NCI-H187 treated with DMSO at 0.1 percent for 48 hours (cell line): ENCODE measurements at regions not wholly inside any gene's neighbourhood (a gene's known extent, or its start where the extent isn't known, plus 50 kb on each side); places are given as distances from the start of the nearest gene placed in this dataset.
"Not testable (repeated sequence)": the region's sequence is repeated elsewhere in the genome, so short reads cannot be mapped to it uniquely, and the experiment has no call there.

Experiments
- DNase-seq: peaks from one replicate; lab custom pipeline; 2025; lab: John Stamatoyannopoulos, UW

DNA sequence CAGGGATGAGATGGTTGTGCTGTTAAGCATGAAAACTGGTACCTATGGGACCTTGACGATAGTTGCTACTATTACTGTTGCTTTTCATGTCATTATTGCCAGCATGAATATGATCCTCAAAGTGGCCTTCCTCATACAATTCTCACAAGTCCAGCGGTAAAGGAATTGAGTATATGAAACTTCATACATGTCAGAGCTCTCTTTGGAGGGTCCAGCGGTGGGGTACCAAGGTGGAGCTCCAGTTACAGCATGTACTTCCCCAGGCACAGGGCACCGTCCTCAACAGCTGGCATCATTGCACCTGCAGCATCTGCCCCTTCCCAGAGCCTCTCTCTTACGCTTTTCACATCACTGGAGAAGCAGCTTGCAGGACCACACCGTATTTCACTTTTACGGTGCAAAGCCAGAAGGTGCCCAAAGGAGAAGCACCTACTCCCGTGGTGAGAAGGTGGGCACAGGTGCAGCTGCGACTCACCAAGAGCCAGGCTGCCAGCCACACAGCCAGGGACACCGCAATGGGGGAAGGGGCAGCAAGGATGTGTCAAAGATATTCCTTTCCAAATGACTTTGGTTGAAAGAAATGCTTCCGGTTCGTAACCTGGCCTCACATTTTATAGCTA lies 166.4 kb upstream of the IRF2BP2 start:
- DNase-seq = no peak

DNA sequence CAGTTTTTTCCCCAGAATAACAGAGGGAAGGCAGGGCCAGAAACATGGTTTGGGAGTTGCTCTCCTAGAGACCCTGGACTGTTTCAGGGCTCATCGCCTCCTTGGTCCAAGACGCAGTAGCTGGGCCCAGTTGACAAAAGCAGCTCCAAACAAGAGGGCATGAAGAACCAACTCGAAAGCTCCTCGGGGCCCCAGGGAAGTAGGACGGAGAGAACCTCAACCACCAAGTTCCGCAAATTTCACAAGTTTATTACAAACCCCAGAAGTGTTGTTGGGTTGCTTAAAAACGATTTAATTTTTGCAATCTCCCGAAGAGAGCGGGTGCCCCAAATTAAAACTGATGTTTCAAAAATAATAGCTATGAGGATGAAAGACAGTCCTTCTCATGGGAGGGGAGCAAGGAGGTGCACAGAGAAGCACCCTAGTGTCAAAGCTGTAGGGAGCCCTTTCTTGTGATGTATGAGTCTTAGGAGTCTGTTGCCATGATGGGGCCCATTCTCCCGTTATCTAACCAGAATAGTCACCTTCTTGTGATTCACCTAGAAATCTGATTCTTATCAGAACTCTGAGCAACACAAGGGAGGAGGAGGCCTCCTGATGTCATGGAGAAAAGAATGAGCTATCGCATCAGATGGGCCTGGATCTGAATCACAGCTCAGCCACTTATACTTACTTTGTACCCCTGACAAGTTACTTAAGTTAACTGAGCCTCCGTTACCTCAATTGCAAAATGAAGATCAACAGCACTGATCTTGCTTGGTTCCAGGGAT lies 165.7 kb upstream of the IRF2BP2 start:
- no peak for DNase-seq

DNA sequence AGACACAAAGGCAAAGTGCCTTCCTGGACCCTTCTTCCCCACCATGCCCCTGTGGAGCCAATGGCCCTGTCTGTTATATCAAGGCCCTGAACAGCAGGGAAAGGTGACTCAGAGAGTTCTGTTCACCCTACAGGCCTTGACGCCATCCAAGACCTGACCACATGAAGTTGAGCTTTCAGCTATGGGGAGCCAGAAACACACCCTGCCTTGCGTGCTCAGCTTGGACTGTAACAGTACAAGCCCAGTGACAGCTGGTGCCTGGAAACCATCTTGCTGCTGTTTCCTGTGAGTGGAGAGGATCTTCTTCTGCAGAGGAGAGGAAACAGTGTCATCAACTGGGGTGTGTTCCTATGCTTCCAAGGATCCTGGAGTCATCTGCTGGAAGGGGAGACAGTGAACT lies 165.0 kb upstream of the IRF2BP2 start:
- DNase-seq = no peak

DNA sequence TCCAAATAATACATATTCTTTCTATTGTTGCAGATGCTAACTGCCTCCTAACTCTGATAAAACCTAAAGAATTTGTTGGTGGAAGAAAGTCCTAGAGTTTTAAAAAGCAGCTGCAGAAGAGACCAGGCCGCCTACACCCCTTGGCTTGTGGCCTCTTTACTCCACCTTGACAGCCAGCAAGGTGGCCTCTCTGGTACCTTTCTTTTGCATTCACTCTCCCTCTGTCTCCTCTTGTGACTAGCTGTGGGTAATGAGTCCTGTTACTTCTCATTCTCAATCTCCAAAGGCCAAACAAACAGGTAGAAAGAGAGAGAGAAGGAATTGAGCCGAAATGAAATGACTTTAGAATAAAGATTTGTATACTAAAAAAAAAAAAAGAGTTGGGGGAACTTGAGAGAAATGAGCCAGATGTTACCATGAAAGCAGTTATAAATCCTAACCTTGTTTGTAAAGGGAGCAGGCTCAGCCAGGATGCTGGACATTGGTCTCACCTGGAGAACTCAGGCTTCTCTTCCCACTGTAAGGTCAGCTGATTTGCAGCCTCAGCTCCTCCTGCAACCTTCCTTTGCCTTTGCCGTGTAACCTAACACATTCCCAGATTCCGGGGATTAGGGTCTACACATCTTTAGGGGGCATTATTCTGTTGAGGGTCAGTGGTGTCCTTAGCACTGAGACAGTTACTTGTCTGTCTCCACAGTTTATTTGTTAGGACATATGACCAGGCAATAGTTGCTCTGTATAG lies 164.1 kb upstream of the IRF2BP2 start:
- DNase-seq = no peak

DNA sequence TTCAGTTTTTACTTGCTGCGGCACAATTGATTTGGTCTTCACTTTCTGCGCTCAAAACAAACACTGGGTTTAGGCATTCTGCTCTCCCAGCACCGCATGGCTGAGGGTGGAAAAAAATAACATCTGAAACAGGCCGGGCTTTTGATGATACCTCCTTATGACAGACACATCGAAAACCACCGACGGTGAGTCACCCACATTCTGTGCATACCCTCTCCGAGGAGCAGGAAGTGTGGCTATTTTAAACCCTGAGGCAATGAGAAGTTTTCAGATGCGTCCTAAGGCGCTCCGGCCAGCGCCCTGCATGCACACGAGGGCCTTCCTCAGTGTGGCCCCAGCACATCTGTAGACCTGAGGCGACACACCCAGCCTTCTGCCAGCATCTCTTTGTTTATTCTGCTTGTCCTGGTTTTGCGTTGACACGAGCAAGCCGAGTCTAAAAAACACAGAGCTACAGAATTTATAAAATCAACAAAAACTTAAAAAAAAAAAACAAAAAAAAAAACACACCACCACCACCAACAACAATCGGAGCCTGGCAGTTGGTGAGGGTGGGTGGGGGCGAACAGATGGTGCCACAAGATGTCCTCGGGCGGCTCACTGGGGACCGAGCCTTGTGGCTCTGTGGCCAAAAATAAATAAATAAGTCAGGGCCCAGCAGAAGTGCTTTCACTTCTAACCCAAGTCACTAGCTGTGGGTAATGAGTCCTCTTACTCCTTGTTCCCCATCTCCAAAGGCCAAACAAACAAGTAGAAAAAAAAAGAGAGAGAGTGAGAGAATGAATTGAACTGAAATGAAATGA lies 162.6 kb upstream of the IRF2BP2 start:
- no peak for DNase-seq

DNA sequence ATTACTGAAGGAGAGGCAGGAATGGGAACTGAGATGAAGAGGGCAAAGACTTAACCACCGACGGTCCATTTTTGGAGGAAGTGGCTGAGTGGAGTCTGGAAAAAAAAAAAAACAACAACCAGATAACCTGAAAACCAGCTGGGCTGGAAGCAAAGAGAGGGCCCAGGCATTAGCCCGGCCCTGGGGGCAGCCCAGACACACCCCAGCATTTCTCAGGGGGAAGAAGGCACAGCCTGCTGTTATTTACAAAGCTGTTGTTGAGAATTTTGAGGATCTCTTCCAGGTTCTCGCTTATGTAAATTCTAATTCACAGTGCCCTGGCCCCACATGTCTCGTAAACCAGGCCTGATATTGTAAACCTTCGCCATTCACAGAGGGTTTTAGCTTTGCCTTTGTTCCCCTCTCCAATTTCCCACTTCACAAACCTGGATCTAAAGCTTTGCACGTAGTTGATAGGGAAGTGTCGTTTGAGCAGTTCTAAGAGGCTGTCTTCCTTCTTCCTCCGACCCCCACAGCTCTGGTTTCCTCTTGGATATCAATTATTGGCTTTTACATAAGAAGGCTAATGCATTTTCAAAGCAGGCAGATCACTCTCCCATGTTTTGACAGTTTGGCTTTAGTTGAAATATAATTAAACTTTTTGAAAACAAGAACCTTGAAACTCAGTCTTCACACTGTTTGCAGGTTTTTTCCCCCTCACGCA lies 161.8 kb upstream of the IRF2BP2 start:
- DNase-seq = peak; percentile 22

DNA sequence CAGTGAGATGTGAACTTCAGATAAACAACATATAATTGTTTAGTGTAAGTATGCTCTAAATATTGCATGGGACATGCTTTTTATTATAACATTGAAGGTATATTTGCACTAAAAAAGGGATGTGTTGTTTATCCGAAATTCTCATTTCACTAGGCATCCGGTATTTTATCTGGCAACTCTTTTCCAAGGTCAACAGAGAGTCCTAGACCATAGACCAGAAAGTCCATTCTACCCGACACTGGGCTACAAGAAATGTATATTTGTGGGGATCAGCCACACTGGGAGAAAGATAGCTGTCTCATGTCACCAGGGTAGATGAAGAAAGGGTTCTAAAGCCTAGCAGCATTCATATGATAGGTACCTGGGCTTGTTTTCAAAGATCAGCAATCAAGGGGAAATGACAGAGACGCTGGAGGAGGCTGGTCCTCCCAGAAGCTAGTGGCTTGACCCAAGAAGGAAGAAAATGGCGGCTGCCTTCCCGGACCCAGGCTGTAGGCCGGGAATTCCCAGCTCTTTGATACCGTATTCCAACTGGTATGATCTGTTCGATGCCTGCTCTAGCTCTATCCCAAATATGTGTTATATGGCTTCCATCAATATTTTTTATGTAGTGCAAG lies 161.1 kb upstream of the IRF2BP2 start:
- DNase-seq = no peak

DNA sequence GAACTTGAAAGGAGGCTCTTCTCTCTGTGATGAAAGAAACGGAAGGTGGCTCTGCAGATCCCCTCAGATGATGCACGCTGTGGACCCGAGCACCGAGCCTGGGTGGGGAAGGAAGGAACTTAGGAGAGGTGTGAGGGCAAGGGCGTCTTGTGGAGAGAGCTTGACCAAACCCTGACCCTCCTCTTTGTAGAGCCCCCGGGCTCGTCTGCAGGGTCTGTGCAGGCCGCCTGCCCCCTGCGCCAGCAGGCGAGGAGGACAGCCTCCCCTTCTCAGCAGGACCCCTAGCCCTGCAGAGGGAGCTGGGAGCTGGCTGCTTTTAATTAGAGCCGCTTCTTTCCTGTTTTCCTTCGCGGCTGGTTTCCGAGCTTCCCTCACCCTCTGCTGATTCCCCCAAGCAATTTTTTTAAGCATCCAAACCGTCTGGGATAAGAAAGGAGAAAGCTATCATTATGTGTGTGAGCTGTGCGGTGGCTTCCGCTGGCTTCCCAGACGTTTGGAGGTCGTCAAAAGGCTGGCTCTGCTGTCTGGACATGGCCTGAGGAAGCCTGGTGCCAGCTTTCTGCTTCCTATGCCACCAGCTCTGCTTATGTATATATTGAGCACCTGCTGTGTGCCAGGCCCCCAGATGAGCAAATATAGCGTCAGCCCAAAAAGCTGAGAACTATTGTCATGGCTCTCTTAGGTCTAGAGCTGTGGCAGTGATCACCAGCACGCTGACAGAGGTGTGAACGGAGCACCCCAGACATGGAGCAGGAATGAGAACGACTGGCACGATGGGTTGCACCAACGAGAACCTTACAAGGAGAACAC lies 160.2 kb upstream of the IRF2BP2 start:
- DNase-seq = no peak

DNA sequence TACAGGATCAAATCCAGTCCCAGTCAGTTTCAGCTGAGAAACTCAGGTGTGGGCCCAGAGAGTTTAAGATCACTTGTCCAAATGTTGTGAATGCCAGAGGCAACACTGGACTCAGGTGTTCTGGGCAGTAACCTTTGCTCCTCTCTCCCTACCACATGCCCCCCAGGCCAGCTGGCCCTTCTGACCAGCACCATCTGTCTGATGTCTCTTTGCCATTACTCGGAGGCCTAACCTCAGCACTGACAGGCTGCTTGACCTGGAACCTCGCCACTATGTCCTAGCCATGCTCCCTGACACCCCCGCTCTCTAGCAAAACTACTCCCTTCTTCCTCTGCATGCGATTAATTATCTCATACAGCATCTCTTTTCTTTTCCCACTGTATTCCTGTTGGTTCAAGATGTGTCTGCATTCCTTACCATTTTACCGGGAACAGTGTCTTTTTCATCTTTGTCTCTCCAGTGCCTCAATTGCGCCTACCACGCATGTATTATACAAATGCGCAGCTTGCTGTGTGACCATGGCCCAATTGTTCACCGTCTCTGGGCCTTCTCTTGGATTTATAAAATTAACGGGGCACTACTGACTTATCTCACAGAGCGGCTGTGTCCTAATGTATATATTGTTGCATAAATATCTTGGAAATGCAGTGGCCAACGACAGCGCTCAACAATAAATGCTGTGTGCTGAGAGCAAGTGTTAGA lies 159.5 kb upstream of the IRF2BP2 start:
- no peak for DNase-seq

DNA sequence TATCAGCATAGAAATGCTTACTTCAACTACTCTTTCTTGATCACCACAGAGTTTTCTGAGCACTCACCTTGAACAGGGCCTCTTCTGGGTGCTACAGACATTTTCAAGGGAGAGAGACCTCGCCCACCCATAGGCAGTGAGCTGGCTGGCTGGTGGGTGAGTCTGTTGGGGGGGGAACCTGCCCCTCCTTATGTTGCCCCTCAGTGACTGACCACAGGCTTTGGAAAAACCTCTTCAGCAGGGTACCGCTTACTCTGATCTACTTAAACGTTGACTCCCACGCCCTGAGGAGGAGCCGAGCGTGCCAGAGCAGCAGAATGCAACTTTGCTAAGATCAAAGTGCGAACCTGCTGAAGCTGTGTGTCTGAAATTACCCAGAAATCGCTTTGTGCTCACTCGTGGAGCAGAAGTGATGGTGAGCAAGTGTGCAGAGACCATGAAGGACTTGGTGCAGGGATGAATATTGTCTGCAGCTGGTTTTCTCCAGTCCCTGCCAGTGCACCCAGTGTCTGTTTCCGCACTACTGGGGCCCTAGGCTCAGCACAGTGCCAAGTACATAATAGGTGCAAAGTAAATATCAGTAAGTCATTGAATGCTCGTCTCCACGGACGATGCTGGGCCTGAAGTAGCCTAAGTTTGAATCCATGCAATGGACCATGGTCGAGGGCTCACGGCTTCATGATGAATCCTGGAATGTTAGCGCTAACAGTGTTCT lies 158.7 kb upstream of the IRF2BP2 start:
- DNase-seq = no peak

DNA sequence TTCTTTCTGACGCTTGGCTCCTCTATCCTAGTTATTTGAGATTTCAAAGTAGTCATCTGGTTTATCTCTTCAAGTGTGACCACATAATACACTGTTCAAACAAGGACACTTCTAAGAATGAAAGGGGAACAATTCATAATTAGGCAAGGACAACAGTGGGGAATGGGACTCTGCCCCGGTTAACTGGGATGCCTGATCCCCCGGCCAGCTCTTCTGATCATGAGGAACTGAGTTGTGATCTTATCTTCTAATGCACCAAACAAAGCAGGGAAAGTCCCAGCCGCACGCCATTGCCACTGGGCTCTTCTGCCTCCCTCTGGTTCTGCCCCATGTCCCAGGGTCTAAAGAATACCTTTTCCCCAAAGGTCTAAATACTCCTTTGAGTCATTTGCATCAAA lies 158.2 kb upstream of the IRF2BP2 start:
- DNase-seq = no peak

DNA sequence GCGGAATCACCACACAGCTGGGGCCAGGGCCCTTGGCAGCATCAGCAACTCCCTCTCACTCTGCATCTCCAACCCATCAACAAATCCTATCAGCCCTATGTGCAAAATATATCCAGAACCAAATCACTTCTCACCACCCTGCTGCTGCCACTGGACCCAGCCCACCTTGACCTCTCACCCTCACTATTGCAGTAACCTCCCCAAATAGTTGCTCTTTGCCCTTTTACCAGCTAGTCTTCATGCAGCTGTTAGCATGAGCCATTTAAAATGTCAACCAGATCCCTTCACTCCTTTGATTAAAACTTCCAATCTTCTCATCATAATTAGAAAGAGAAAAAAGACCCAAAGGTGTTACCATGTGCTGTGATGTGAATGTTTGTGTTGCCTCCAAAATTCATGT lies 155.7 kb upstream of the IRF2BP2 start:
- DNase-seq = no peak

DNA sequence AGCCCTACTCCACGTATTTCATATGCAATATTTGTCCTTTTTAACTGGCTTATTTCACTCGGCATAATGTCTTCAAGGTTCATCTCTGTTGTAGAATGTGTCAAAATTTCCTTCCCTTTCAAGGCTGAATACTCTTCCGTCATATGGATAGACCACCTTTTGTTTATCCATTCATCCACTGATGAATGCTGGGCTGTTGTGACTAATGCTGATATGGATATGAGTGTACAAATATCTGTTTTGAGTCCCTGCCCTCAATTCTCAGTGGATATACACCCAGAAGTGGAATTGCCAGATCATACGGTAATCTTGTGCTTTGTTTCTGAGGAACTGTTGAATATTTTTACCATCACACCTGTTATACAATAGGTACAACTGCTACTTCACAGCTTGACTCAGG lies 155.2 kb upstream of the IRF2BP2 start:
- DNase-seq = no peak

DNA sequence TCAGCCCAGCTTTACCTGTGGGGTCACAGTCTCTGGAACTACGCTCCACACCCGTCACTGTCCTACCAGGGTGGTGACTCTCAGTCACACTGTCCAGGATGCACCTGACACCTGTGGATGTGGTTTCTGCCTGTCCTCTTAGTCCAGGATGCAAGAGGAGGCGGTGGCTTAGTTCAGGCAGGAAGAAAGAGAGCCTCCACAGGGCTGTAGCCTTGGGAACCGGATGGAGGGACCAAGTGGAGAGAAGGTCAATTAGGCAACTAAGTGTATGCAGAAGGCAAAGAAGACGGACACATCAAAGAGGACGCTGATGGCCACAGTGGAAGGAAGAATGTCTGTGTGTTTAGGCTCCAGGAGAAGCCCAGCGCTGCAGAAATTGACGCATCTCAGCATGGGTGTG lies 153.9 kb upstream of the IRF2BP2 start:
- DNase-seq = no peak

DNA sequence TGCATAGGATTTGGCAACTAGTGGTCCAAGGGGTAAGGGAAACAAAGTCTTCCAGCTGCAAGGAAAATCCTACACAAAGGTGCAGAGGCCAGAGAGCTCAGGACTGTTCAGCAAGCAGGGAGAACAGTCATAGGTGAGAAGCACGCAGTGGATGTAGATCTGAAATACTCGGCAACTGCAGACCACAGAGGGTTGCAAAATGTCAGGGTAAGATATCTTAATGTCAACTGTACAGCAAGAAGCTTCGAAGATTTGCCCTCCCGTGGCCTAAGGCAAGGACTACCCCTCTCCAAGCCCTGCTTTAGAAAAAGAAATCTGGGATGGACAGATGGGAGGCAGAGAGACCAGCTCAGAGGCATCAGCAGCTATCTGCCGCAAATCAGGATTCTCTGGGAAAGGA lies 153.4 kb upstream of the IRF2BP2 start:
- DNase-seq = no peak

DNA sequence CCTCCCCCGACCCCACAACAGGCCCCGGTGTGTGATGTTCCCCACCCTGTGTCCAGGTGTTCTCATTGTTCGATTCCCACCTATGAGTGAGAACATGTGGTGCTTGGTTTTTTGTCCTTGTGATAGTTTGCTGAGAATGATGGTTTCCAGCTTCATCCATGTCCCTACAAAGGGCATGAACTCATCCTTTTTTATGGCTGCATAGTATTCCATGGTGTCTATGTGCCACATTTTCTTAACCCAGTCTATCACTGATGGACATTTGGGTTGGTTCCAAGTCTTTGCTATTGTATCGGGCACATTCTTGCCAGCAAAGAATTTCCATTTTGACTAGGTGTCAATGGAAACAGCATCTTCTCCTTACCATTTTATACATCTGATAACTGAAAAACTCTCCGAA lies 152.1 kb upstream of the IRF2BP2 start:
- DNase-seq = not testable (repeated sequence)

DNA sequence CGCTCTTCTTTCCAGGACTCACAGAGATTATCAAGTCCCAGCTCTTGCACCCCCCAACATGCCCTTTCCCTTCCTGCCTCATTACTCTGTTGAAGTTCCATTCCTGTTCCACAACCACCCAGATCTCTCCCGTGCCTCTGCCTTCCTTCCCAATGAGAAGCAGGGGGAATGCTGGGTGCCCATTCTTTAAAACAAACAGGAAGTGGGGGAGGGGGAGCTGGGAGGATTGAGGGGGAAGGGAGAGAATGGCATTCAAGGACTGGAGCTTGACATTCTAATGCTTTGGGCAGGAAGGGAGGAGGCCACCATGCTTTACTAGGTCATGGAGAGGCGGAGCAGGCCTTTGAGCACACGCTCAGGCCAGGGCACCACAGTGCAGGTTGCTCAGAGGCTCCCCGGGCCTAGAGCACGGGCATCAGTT lies 150.3 kb upstream of the IRF2BP2 start:
- DNase-seq = no peak

DNA sequence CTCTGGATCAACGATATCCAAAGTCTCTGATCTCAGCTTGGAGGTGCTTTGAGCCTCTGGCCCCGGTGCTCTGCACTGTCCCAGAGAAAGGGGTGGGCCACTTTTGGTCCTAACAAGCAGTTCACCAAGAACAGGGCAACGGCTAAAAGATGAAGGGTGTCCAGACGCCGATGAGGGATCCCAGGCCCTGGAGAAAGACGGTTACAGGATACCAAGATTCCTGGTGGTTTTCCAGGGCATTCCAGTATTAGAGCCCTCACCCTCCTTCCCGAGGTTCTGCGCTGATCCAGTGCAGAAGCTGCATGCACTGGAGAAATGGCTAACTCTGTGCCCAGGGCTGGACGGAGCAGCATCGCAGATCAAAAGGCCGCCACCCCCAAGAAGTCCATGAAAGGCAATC lies 149.9 kb upstream of the IRF2BP2 start:
- DNase-seq = no peak

DNA sequence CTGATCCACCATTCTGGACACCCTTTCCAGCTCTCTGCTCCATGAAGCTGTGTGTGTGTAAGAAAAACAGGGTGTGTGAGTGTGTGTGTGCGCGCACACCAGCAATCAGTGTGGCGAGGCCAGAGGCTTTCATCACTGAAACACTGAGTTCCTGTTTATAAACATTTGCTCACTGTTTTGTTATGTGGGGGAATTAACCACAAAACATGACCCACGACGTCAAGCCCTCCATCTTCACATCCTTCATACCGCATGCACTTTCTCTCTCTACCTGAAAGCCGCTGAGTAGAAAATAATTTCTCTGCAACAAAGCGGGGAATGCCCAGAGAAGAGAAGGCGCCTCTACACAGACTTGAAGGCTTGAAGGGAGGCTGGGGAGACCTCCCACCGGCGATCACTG lies 148.9 kb upstream of the IRF2BP2 start:
- DNase-seq = no peak
